Activated CD4-positive, alpha-beta T cell treated with anti-CD3 and anti-CD28 coated beads, Interleukin-2, amount 10 ng/mL, durations not matched to agents 24 days and 14 days (primary cell): ENCODE measurements at regions not wholly inside any gene's neighbourhood (a gene's known extent, or its start where the extent isn't known, plus 50 kb on each side); places are given as distances from the start of the nearest gene placed in this dataset.
"Not testable (repeated sequence)": the region's sequence is repeated elsewhere in the genome, so short reads cannot be mapped to it uniquely, and the experiment has no call there.

Experiments used
- DNase-seq: peaks from one replicate; pipeline ENCODE4 v3.0.0; 2022
- H3K27ac Mint-ChIP-seq: one replicate; pipeline ENCODE4 v1.8.0; 2022; ENCODE audit warnings: mild to moderate bottlenecking, mixed read lengths
- H3K27me3 Mint-ChIP-seq: one replicate; pipeline ENCODE4 v1.8.0; 2022; ENCODE audit warnings: mixed read lengths
- H3K36me3 Mint-ChIP-seq: one replicate; pipeline ENCODE4 v1.8.0; 2022; ENCODE audit warnings: low read depth, mild to moderate bottlenecking, mixed read lengths
- H3K4me1 Mint-ChIP-seq: one replicate; pipeline ENCODE4 v1.8.0; 2021; ENCODE audit warnings: mixed read lengths
- H3K4me3 Mint-ChIP-seq: one replicate; pipeline ENCODE4 v1.8.0; 2022; ENCODE audit warnings: mild to moderate bottlenecking, moderate library complexity, mixed read lengths
- H3K9me3 Mint-ChIP-seq: one replicate; pipeline ENCODE4 v1.8.0; 2021; ENCODE audit warnings: mixed read lengths
- intact Hi-C: fragments of 100-400 bp; cut with micrococcal nuclease; formaldehyde crosslinking; loops from one replicate; pipeline ENCODE4 v1.15.1; 2023

- intact Hi-C loops, result no loop called here
- Mint-ChIP-seq H3K4me3 (no peak overlapping the region), H3K9me3 (no peaks in the 10 kb centered on the region), H3K4me1 (no peaks in the 10 kb centered on the region), H3K36me3 (no peaks in the 10 kb centered on the region), H3K27me3 (no peaks in the 10 kb centered on the region), H3K27ac (no peak overlapping the region)
- DNase-seq, result no peak
Measured at GRCh38 chr13:21897161-21897560, 226.3 kb downstream of the FGF9 start.

DNA sequence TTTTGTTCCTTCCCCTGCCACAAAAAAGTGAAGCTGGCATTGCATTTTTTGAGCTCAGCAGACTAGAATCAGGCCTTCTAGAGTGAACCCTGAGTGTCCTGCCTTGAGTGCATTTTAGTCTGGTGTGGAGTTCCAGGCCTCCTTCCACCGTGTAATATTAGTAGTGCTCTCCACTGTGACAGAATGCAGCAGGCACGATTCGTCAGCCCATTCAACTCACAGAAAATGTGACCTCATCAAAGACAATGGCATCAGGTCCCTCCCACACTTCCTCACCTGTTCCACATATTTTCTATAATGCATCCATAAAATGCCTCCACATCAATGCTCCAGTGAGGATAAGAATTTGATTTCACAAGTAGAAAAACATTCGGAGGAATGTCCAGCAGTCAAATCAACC lies 227.6 kb downstream of the FGF9 start:
- H3K27me3 Mint-ChIP-seq, result no peaks in the 10 kb centered on the region
- intact Hi-C loops, result no loop called here
- no peaks in the 10 kb centered on the region for H3K4me1 Mint-ChIP-seq
- H3K36me3 Mint-ChIP-seq, result no peaks in the 10 kb centered on the region
- H3K4me3 Mint-ChIP-seq, result no peak overlapping the region
- no peaks in the 10 kb centered on the region for H3K9me3 Mint-ChIP-seq
- H3K27ac Mint-ChIP-seq, result no peak overlapping the region
- DNase-seq, result no peak

GRCh38 chr13:21898945-21899344 lies 228.1 kb downstream of the FGF9 start:
- H3K36me3 Mint-ChIP-seq, result no peaks in the 10 kb centered on the region
- no peak overlapping the region for H3K4me3 Mint-ChIP-seq
- no peaks in the 10 kb centered on the region for H3K27me3 Mint-ChIP-seq
- H3K4me1 Mint-ChIP-seq, result no peaks in the 10 kb centered on the region
- DNase-seq, result no peak
- H3K9me3 Mint-ChIP-seq, result no peaks in the 10 kb centered on the region
- no peak overlapping the region for H3K27ac Mint-ChIP-seq
- intact Hi-C loops, result no loop called here

- Mint-ChIP-seq H3K9me3 (no peaks in the 10 kb centered on the region), H3K27ac (no peak overlapping the region), H3K4me1 (no peaks in the 10 kb centered on the region), H3K27me3 (no peaks in the 10 kb centered on the region), H3K4me3 (no peak overlapping the region), H3K36me3 (no peaks in the 10 kb centered on the region)
- intact Hi-C loops, result no loop called here
- no peak for DNase-seq
Measured at GRCh38 chr13:21901336-21901735, 230.5 kb downstream of the FGF9 start.

GRCh38 chr13:21901811-21902708 lies 231.2 kb downstream of the FGF9 start:
- H3K9me3 Mint-ChIP-seq, result no peaks in the 10 kb centered on the region
- no peaks in the 10 kb centered on the region for H3K36me3 Mint-ChIP-seq
- H3K27me3 Mint-ChIP-seq, result no peaks in the 10 kb centered on the region
- no peak overlapping the region for H3K4me3 Mint-ChIP-seq
- no peak for DNase-seq
- intact Hi-C loops, result no loop called here
- no peak overlapping the region for H3K27ac Mint-ChIP-seq
- no peaks in the 10 kb centered on the region for H3K4me1 Mint-ChIP-seq

GRCh38 chr13:21902709-21903098 lies 231.8 kb downstream of the FGF9 start:
- no peak for DNase-seq
- H3K27me3 Mint-ChIP-seq, result no peaks in the 10 kb centered on the region
- H3K4me3 Mint-ChIP-seq, result no peak overlapping the region
- H3K4me1 Mint-ChIP-seq, result no peaks in the 10 kb centered on the region
- intact Hi-C loops, result no loop called here
- H3K9me3 Mint-ChIP-seq, result no peaks in the 10 kb centered on the region
- no peak overlapping the region for H3K27ac Mint-ChIP-seq
- H3K36me3 Mint-ChIP-seq, result no peaks in the 10 kb centered on the region

GRCh38 chr13:21905486-21905885 lies 234.6 kb downstream of the FGF9 start:
- Mint-ChIP-seq H3K36me3 (no peaks in the 10 kb centered on the region), H3K4me1 (no peaks in the 10 kb centered on the region), H3K27ac (no peak overlapping the region), H3K9me3 (no peaks in the 10 kb centered on the region), H3K27me3 (no peaks in the 10 kb centered on the region), H3K4me3 (no peak overlapping the region)
- intact Hi-C loops, result no loop called here
- no peak for DNase-seq

GRCh38 chr13:21909331-21909730 lies 238.5 kb downstream of the FGF9 start:
- H3K27ac Mint-ChIP-seq, result no peak overlapping the region
- intact Hi-C loops, result no loop called here
- no peaks in the 10 kb centered on the region for H3K27me3 Mint-ChIP-seq
- no peak for DNase-seq
- H3K4me3 Mint-ChIP-seq, result no peak overlapping the region
- H3K36me3 Mint-ChIP-seq, result no peaks in the 10 kb centered on the region
- H3K9me3 Mint-ChIP-seq, result no peaks in the 10 kb centered on the region
- no peaks in the 10 kb centered on the region for H3K4me1 Mint-ChIP-seq

DNA sequence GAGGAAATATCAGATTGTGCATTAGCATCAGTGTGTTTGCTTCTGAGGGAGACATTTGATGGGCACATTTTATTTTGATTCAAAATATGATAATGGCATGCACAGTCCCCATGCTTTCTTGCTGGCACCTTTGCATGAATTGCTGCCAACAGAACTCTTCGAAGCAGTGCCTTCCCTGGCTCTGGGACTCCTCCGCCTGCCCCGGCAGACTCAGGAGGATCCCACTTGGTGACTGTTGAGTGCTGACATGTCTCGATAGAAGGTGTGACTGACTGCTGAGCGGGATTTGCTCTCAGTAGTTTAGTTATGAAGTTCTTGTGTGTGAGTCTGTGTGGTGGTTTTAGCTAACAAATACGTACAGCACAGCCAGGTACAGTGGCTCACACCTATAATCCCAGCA lies 239.7 kb downstream of the FGF9 start:
- DNase-seq, result no peak
- Mint-ChIP-seq H3K4me3 (no peak overlapping the region), H3K27me3 (no peaks in the 10 kb centered on the region), H3K4me1 (no peaks in the 10 kb centered on the region), H3K36me3 (no peaks in the 10 kb centered on the region), H3K9me3 (no peaks in the 10 kb centered on the region), H3K27ac (no peak overlapping the region)
- intact Hi-C loops, result no loop called here

DNA sequence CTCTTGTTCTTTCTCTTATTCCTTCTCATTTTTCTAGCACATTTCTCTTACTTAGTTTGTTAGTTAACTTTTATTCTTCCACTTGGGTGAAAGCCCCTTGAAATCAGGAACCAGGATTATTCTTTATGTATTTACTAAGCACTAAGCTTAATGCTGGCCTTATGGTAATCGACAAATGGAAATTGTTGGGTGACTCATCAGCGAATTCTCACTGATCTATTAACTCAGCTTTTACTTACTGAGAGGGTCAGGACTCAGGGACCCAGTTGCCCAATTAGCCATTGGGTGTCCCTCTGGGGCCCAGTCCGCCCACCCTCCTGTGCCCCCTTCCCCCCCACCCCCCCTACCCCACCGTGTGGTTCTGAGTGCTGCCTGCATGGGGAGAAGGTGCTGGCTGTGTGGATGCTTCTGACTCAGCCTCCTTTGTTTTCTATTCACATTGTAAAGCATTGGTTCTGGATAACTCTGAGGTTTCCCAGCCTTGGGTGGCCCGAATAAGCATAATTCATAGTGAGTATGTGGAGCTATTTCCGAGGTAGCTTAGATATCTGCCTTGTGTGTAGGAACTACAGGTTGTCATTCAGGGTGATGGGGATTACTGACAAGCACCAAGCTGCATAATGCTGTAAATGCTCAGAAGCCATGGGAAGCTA lies 240.9 kb downstream of the FGF9 start:
- intact Hi-C loops, result no loop called here
- no peak for DNase-seq
- H3K9me3 Mint-ChIP-seq, result no peaks in the 10 kb centered on the region
- H3K4me1 Mint-ChIP-seq, result no peaks in the 10 kb centered on the region
- H3K27me3 Mint-ChIP-seq, result no peaks in the 10 kb centered on the region
- H3K36me3 Mint-ChIP-seq, result no peaks in the 10 kb centered on the region
- no peak overlapping the region for H3K27ac Mint-ChIP-seq
- no peak overlapping the region for H3K4me3 Mint-ChIP-seq

DNA sequence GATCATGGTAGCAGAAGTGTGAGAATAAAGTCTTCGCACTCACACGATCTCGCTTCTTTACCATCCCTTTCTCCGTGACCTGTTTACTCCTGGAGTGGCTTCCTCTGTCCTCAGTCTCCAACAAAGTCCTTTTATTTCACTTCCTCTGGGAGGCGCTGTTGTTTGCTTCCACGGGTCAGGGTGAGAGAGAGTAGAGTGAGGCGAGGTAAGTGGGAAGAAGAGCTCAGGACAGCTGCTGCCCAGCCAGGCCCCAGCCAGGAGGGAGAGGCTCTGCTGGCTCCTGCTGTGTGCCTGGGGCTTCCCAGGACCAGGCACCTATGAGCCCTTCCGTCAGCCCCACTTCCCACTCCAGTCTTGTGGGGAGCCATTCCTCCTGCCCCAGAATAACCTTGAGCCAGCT lies 242.1 kb downstream of the FGF9 start:
- no peaks in the 10 kb centered on the region for H3K9me3 Mint-ChIP-seq
- no peak overlapping the region for H3K4me3 Mint-ChIP-seq
- no peak overlapping the region for H3K27ac Mint-ChIP-seq
- no peaks in the 10 kb centered on the region for H3K36me3 Mint-ChIP-seq
- intact Hi-C loops, result loop anchor here (1.0 kb wide), 1 partner anchor 365 kb away; no protein-coding TSS in a partner anchor
- no peaks in the 10 kb centered on the region for H3K27me3 Mint-ChIP-seq
- peak; percentile 59 for DNase-seq
- H3K4me1 Mint-ChIP-seq, result no peaks in the 10 kb centered on the region

GRCh38 chr13:21917086-21918015 lies 246.5 kb downstream of the FGF9 start:
- Mint-ChIP-seq H3K27ac (no peak overlapping the region), H3K27me3 (no peaks in the 10 kb centered on the region), H3K36me3 (no peaks in the 10 kb centered on the region), H3K4me1 (no peaks in the 10 kb centered on the region), H3K4me3 (no peak overlapping the region), H3K9me3 (peaks cover 4% of the 10 kb centered on the region)
- intact Hi-C loops, result no loop called here
- no peak for DNase-seq

- H3K9me3 Mint-ChIP-seq, H3K36me3 Mint-ChIP-seq, H3K27me3 Mint-ChIP-seq, H3K4me1 Mint-ChIP-seq, DNase-seq, H3K27ac Mint-ChIP-seq, H3K4me3 Mint-ChIP-seq, intact Hi-C loops: not testable (repeated sequence)
Measured at GRCh38 chr13:21920802-21921201, 249.9 kb downstream of the FGF9 start.

- H3K27ac Mint-ChIP-seq, result no peak overlapping the region
- intact Hi-C loops, result no loop called here
- H3K36me3 Mint-ChIP-seq, result no peaks in the 10 kb centered on the region
- H3K4me1 Mint-ChIP-seq, result no peaks in the 10 kb centered on the region
- DNase-seq, result no peak
- H3K27me3 Mint-ChIP-seq, result no peaks in the 10 kb centered on the region
- H3K9me3 Mint-ChIP-seq, result no peaks in the 10 kb centered on the region
- H3K4me3 Mint-ChIP-seq, result no peak overlapping the region
Measured at GRCh38 chr13:21924958-21925357, 254.1 kb downstream of the FGF9 start.
